ENCODE measurements at regions not wholly inside any gene's neighbourhood (a gene's known extent, or its start where the extent isn't known, plus 50 kb on each side); places are given as distances from the start of the nearest gene placed in this dataset.

GRCh38 chr5:164824671-164825070 is 1319.3 kb downstream of the MAT2B start:
- TF ChIP-seq CTCF (IDR thresholded peaks at IDR 0.05): no peak
- no peak for TF ChIP-seq POLR2A (IDR thresholded peaks at IDR 0.05)

Data from thyroid gland (tissue), 4 donors.